ENCODE measurements at regions not wholly inside any gene's neighbourhood (a gene's known extent, or its start where the extent isn't known, plus 50 kb on each side); places are given as distances from the start of the nearest gene placed in this dataset.
"Not testable (repeated sequence)": the region's sequence is repeated elsewhere in the genome, so short reads cannot be mapped to it uniquely, and the experiment has no call there.

DNA sequence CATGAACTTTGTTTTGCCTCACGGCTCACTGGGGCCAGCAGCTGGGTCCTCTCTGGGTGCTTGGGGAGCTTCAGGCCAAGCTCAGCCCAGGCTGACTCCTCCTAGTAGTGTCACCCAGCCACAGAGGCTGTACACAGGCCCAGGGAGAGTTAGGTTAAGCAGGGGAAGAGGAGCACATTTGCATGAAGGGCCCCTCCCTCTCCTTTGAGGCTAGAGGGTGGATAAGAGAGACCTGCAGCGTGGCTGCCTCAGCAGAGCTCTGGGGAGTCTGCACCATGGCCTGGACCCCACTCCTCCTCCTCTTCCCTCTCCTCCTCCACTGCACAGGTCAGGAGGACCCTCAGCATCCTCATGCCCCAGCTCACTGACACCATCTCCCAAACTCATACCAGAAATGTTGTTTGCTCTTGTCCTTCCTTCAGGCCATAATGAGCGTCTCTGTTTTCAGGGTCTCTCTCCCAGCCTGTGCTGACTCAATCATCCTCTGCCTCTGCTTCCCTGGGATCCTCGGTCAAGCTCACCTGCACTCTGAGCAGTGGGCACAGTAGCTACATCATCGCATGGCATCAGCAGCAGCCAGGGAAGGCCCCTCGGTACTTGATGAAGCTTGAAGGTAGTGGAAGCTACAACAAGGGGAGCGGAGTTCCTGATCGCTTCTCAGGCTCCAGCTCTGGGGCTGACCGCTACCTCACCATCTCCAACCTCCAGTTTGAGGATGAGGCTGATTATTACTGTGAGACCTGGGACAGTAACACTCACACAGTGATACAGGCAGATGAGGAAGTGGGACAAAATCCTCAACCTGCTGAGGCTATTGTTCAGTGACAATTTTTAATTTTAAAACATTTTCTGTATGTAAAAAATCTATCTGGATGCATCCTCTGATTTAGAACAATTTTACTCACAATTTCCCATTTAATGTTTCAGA, 82.4 kb upstream of the VPREB1 start:
- Mint-ChIP-seq H3K27me3 (peaks cover 10% of the 10 kb centered on the region), H3K9me3 (no peaks in the 10 kb centered on the region), H3K4me1 (ENCODE audit: low read depth) (peaks cover 24% of the 10 kb centered on the region), H3K36me3 (ENCODE audit: low read depth) (no peaks in the 10 kb centered on the region), H3K27ac (no peak overlapping the region), H3K4me3 (no peak overlapping the region)

DNA sequence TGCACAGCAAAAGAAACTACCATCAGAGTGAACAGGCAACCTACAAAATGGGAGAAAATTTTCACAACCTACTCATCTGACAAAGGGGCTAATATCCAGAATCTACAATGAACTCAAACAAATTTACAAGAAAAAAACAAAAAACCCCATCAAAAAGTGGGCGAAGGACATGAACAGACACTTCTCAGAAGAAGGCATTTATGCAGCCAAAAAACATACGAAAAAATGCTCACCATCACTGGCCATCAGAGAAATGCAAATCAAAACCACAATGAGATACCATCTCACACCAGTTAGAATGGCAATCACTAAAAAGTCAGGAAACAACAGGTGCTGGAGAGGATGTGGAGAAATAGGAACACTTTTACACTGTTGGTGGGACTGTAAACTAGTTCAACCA, 83.8 kb upstream of the VPREB1 start:
- not testable (repeated sequence) for H3K4me3 Mint-ChIP-seq; H3K36me3 Mint-ChIP-seq (ENCODE audit: low read depth); H3K9me3 Mint-ChIP-seq; H3K27ac Mint-ChIP-seq; H3K27me3 Mint-ChIP-seq
- peaks cover 19% of the 10 kb centered on the region for H3K4me1 Mint-ChIP-seq (ENCODE audit: low read depth)

GRCh38 chr22:22159384-22159783, 85.2 kb upstream of the VPREB1 start:
- Mint-ChIP-seq H3K9me3 (no peaks in the 10 kb centered on the region), H3K4me1 (ENCODE audit: low read depth) (peaks cover 17% of the 10 kb centered on the region), H3K27ac (no peak overlapping the region), H3K27me3 (peaks cover 10% of the 10 kb centered on the region), H3K36me3 (ENCODE audit: low read depth) (no peaks in the 10 kb centered on the region), H3K4me3 (no peak overlapping the region)

DNA sequence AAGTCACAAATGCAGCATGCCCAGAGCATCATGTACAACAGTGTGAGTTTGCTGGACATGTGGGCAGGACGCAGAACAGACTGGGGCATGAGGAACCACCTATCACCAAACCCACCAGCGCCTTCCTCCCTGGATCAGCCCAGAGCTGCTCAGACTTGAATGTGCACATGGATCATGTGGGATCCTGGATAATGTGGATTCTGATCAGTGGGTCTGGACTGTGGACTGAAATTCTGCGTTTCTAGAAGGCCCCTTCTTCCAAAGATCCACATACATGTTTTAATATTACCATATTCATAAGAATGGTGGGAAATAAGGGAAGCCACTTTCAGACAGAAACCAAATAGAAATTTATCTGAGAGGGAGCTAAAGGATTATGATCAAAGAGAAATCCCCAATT, 85.6 kb upstream of the VPREB1 start:
- H3K27me3 Mint-ChIP-seq, result peaks cover 10% of the 10 kb centered on the region
- H3K36me3 Mint-ChIP-seq (ENCODE audit: low read depth), result no peaks in the 10 kb centered on the region
- H3K4me3 Mint-ChIP-seq, result no peak overlapping the region
- no peak overlapping the region for H3K27ac Mint-ChIP-seq
- H3K9me3 Mint-ChIP-seq, result no peaks in the 10 kb centered on the region
- peaks cover 14% of the 10 kb centered on the region for H3K4me1 Mint-ChIP-seq (ENCODE audit: low read depth)

DNA sequence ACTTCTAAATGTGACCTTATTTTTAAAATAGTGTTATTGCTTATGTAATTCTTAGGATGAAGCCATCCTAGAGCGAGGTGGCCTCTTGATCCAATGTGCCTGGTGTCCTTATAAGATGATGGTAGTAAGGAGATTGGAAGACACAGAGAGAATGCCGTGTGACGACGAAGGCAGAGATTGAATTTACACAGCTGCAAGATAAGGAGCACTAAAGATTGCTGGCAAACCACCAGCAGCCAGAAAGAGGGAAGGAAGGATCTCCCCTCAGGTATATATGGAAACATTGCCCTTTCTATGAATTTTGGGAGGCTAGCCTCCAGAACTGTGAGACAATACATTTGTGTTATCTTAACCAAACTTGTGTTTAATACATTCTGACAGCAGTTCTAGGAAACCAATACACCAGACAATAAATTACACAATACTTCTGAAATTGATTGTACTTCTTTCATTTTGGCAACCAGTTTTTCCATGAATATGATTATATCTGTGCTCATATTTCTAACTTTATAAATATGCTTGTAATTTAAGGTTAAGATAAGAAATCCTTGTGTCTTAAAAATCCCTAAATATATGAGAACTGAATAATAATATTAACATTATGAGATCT, 86.3 kb upstream of the VPREB1 start:
- no peaks in the 10 kb centered on the region for H3K36me3 Mint-ChIP-seq (ENCODE audit: low read depth)
- H3K9me3 Mint-ChIP-seq, result no peaks in the 10 kb centered on the region
- no peak overlapping the region for H3K27ac Mint-ChIP-seq
- H3K27me3 Mint-ChIP-seq, result peaks cover 10% of the 10 kb centered on the region
- peaks cover 11% of the 10 kb centered on the region for H3K4me1 Mint-ChIP-seq (ENCODE audit: low read depth)
- no peak overlapping the region for H3K4me3 Mint-ChIP-seq

DNA sequence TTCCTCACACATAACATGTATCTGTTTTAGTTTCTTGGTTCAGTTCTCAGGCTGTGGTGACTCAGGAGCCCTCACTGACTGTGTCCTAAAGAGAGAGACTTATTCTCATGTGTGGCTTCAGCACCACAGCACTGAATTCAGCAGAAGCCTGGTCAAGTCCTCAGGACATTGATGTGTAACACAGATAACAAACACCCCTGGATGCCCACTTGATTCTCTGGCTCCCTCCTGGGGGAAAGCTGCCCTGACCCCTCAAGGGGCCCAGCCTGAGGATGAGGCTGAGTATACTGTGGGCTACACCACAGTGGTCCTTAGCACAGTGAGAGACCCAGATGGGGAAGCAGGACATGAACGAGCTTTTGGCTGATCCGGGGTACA, 87.2 kb upstream of the VPREB1 start:
- Mint-ChIP-seq H3K4me3 (no peak overlapping the region), H3K9me3 (no peaks in the 10 kb centered on the region), H3K27me3 (peaks cover 9% of the 10 kb centered on the region), H3K27ac (peak overlapping the region; percentile 65), H3K36me3 (ENCODE audit: low read depth) (no peaks in the 10 kb centered on the region), H3K4me1 (ENCODE audit: low read depth) (peaks cover 10% of the 10 kb centered on the region)

DNA sequence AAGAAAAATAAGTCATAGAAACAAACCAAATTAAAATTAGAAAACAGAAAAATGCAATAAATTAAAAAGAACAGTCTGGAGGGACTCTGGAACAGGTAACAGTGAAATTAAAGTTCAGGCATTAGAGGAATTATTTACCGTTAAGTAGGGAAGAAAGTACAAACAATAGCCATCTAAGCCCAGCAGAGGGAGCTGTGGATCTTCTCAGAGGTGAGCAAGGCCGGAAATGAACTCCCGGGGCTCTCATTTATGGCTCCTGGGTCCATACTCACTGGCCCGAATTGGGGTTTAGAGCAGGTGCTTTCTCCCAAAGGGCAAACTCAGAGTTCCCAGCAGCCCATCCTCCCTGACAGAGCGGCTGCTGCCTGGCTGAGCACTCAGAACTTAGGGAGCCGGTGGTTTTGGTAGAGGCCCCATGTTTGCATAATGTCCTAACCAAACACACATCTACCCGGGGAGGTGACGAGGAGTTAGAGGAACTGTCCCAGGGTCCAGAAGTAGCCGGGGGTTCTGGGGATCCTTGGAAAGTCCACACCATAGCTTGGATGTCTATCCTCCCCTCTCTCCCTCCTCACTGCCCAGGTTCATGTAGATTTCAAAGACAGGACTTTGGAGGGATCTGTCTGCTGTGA, 87.8 kb upstream of the VPREB1 start:
- peaks cover 5% of the 10 kb centered on the region for H3K4me1 Mint-ChIP-seq (ENCODE audit: low read depth)
- H3K36me3 Mint-ChIP-seq (ENCODE audit: low read depth), result no peaks in the 10 kb centered on the region
- H3K27ac Mint-ChIP-seq, result peak overlapping the region; percentile 65
- H3K4me3 Mint-ChIP-seq, result no peak overlapping the region
- no peaks in the 10 kb centered on the region for H3K9me3 Mint-ChIP-seq
- H3K27me3 Mint-ChIP-seq, result peaks cover 9% of the 10 kb centered on the region

DNA sequence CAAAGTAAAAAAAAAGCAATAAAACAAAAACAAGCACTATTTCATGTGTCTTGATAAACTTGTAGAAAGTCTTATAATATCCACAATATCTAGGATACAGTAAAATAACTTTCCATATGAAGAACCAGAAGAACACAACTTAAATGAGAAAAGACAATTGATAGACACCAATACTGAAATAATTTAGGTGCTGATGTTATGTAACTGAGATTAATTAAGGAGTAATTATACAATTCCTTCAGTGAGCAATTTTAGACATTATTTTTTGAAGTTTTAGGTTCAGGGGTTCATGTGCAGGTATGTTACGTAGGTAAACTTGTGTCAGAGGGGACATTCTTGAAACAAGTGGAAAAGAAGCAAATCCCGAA, 88.3 kb upstream of the VPREB1 start:
- Mint-ChIP-seq H3K36me3 (ENCODE audit: low read depth) (no peaks in the 10 kb centered on the region), H3K4me3 (no peak overlapping the region), H3K27ac (no peak overlapping the region), H3K9me3 (no peaks in the 10 kb centered on the region), H3K27me3 (peaks cover 14% of the 10 kb centered on the region), H3K4me1 (ENCODE audit: low read depth) (peaks cover 5% of the 10 kb centered on the region)

- Mint-ChIP-seq H3K9me3 (no peaks in the 10 kb centered on the region), H3K4me3 (no peak overlapping the region), H3K27ac (no peak overlapping the region), H3K27me3 (peaks cover 17% of the 10 kb centered on the region), H3K36me3 (ENCODE audit: low read depth) (no peaks in the 10 kb centered on the region), H3K4me1 (ENCODE audit: low read depth) (peaks cover 5% of the 10 kb centered on the region)
These were observed 89.0 kb upstream of the VPREB1 start for GRCh38 chr22:22155607-22156006.

- H3K4me1 Mint-ChIP-seq (ENCODE audit: low read depth), result peaks cover 5% of the 10 kb centered on the region
- no peaks in the 10 kb centered on the region for H3K36me3 Mint-ChIP-seq (ENCODE audit: low read depth)
- no peak overlapping the region for H3K27ac Mint-ChIP-seq
- no peak overlapping the region for H3K4me3 Mint-ChIP-seq
- no peaks in the 10 kb centered on the region for H3K9me3 Mint-ChIP-seq
- peaks cover 20% of the 10 kb centered on the region for H3K27me3 Mint-ChIP-seq
These were observed 89.4 kb upstream of the VPREB1 start for GRCh38 chr22:22155146-22155545.

DNA sequence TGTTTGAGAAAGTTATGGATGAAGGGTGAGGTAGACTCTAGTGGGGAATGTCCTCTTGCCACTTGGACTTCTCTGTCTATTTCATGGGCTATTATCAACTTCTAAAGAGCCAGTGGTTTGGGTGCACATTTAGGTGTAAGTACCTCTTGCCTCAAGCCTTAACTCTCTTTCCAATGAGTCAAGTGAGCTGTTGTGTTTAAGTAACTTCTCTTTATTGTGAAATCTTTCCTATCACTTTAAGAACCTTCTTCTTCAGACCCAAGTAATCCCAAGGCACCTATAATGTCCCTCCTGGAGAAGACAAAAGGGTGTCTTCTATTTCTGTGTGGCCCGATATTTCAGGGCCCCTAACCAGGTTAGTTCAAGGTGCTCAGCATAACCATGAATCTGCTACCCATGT, 90.5 kb upstream of the VPREB1 start:
- H3K27ac Mint-ChIP-seq, result no peak overlapping the region
- H3K4me3 Mint-ChIP-seq, result no peak overlapping the region
- no peaks in the 10 kb centered on the region for H3K9me3 Mint-ChIP-seq
- H3K36me3 Mint-ChIP-seq (ENCODE audit: low read depth), result no peaks in the 10 kb centered on the region
- peaks cover 24% of the 10 kb centered on the region for H3K27me3 Mint-ChIP-seq
- H3K4me1 Mint-ChIP-seq (ENCODE audit: low read depth), result no peaks in the 10 kb centered on the region

- Mint-ChIP-seq H3K36me3 (ENCODE audit: low read depth) (no peaks in the 10 kb centered on the region), H3K9me3 (no peaks in the 10 kb centered on the region), H3K27me3 (peaks cover 45% of the 10 kb centered on the region), H3K4me3 (no peak overlapping the region), H3K27ac (no peak overlapping the region), H3K4me1 (ENCODE audit: low read depth) (no peaks in the 10 kb centered on the region)
These were observed 93.3 kb upstream of the VPREB1 start for GRCh38 chr22:22151308-22151707.

- H3K9me3 Mint-ChIP-seq, result no peaks in the 10 kb centered on the region
- peaks cover 45% of the 10 kb centered on the region for H3K27me3 Mint-ChIP-seq
- H3K4me1 Mint-ChIP-seq (ENCODE audit: low read depth), result no peaks in the 10 kb centered on the region
- no peak overlapping the region for H3K27ac Mint-ChIP-seq
- no peak overlapping the region for H3K4me3 Mint-ChIP-seq
- no peaks in the 10 kb centered on the region for H3K36me3 Mint-ChIP-seq (ENCODE audit: low read depth)
These were observed 94.1 kb upstream of the VPREB1 start for GRCh38 chr22:22150457-22150856.

- peaks cover 48% of the 10 kb centered on the region for H3K27me3 Mint-ChIP-seq
- no peaks in the 10 kb centered on the region for H3K4me1 Mint-ChIP-seq (ENCODE audit: low read depth)
- no peaks in the 10 kb centered on the region for H3K9me3 Mint-ChIP-seq
- no peak overlapping the region for H3K4me3 Mint-ChIP-seq
- H3K36me3 Mint-ChIP-seq (ENCODE audit: low read depth), result no peaks in the 10 kb centered on the region
- no peak overlapping the region for H3K27ac Mint-ChIP-seq
These were observed 95.7 kb upstream of the VPREB1 start for GRCh38 chr22:22148905-22149304.

GRCh38 chr22:22144858-22145257, 99.7 kb upstream of the VPREB1 start:
- Mint-ChIP-seq H3K36me3 (ENCODE audit: low read depth) (no peaks in the 10 kb centered on the region), H3K27ac (no peak overlapping the region), H3K4me1 (ENCODE audit: low read depth) (no peaks in the 10 kb centered on the region), H3K4me3 (no peak overlapping the region), H3K9me3 (no peaks in the 10 kb centered on the region), H3K27me3 (peaks cover 57% of the 10 kb centered on the region)
